K562 (cell line): ENCODE measurements at regions not wholly inside any gene's neighbourhood (a gene's known extent, or its start where the extent isn't known, plus 50 kb on each side); places are given as distances from the start of the nearest gene placed in this dataset.

Experiments used
- ATAC-seq: fragments of 200-7000 bp; cut with Tn5 transposase; 3 replicates; pipeline ENCODE4 v1.9.1; 2020; ENCODE audit warnings: moderate library complexity
- BruUV-seq: library from RNA; stranded (reverse); fragments of 400-500 nt; replicated peaks from 2 replicates; lab custom pipeline; 2021; lab: Mats Ljungman, UMichigan
- CTCF ChIA-PET: fragments of 300-600 bp; formaldehyde crosslinking; extraction: SDS; loops from one replicate; lab custom pipeline; 2021; ENCODE audit warnings: low intra/inter-chr PET ratio; lab: Yijun Ruan, JAX
- POLR2A ChIA-PET: fragments of 300-600, 350-650 bp; sonication (Branson Sonifier 250); formaldehyde crosslinking; extraction: SDS; loops from one replicate; lab custom pipeline; 2021; ENCODE audit warnings: antibody characterized with exemption, inconsistent platforms; lab: Yijun Ruan, JAX
- DNase-seq, 4 experiments: peaks; one replicate each; pipeline versions ENCODE4 v3.0.0 to v3.0.0-alpha.2; 2011 to 2018; ENCODE audit warnings: low spot score in 3 of 4, mixed read lengths in 3 of 4; ENCODE audit errors: extremely low read depth in 1 of 4
- FAIRE-seq: peaks from 2 replicates; lab custom pipeline; 2011; peaks lifted over from hg19 to GRCh38; lab: Jason Lieb, UNC
- H2AFZ ChIP-seq: 2 replicates; pipeline ENCODE4 v1.6.0; 2011; ENCODE audit warnings: low read depth, low read length, control low read depth, inconsistent platforms
- H3K27ac ChIP-seq: fragments of 200-600 bp; 3 replicates; pipeline ENCODE4 v1.8.0; 2011; ENCODE audit warnings: low read depth, mild to moderate bottlenecking, control low read depth, inconsistent platforms, low read length, moderate library complexity, mixed read lengths; ENCODE audit errors: extremely low read depth
- H3K27me3 ChIP-seq, 2 experiments: fragments of 300-600 bp in 1 of 2; 2 replicates in 1 of 2; 3 replicates in 1 of 2; pipeline versions ENCODE4 v1.6.0 to v1.8.0; 2011; ENCODE audit warnings: inconsistent platforms in 2 of 2, low read length in 2 of 2, mild to moderate bottlenecking in 1 of 2, mixed read lengths in 1 of 2, moderate library complexity in 1 of 2; ENCODE audit not compliant: control insufficient read depth in 2 of 2, insufficient read depth in 2 of 2
- H3K36me3 ChIP-seq: fragments of 300-600 bp; 3 replicates; pipeline ENCODE4 v1.8.0; 2011; ENCODE audit warnings: mild to moderate bottlenecking, low read length, inconsistent platforms; ENCODE audit not compliant: control insufficient read depth, insufficient read depth
- H3K4me1 ChIP-seq, 2 experiments: fragments of 200-600 bp in 1 of 2; replicated peaks in 1 of 2; 2 replicates in 1 of 2; 3 replicates in 1 of 2; pipeline versions ENCODE4 v1.5.1 to v1.8.0; 2011; ENCODE audit warnings: inconsistent platforms in 2 of 2, low read length in 2 of 2, mild to moderate bottlenecking in 1 of 2, mixed read lengths in 1 of 2, moderate library complexity in 1 of 2; ENCODE audit not compliant: control insufficient read depth in 2 of 2, insufficient read depth in 2 of 2
- H3K4me2 ChIP-seq: 2 replicates; pipeline ENCODE4 v1.6.1; 2011; ENCODE audit warnings: low read length, control low read depth, inconsistent platforms, mixed read lengths; ENCODE audit not compliant: insufficient read depth
- H3K4me3 ChIP-seq: fragments of 200-600 bp; sonication (generic), shearing (Covaris generic); 2 replicates; pipeline ENCODE4 v1.5.1; 2016; ENCODE audit warnings: control low read depth, inconsistent platforms
- H3K79me2 ChIP-seq: fragments of 200-600 bp; 3 replicates; pipeline ENCODE4 v1.8.0; 2011; ENCODE audit warnings: low read length, inconsistent platforms; ENCODE audit not compliant: control insufficient read depth, insufficient read depth
- H3K9ac ChIP-seq, 2 experiments: 2 replicates each; pipeline versions ENCODE4 v1.6.0 to v1.6.1; 2011; ENCODE audit warnings: low read depth in 2 of 2, low read length in 2 of 2, control low read depth in 1 of 2, inconsistent platforms in 1 of 2, mild to moderate bottlenecking in 1 of 2, mixed read lengths in 1 of 2; ENCODE audit not compliant: insufficient read depth in 1 of 2
- H3K9me1 ChIP-seq: one replicate; pipeline ENCODE4 v1.6.0; 2011; ENCODE audit warnings: inconsistent platforms, mild to moderate bottlenecking, low read length, moderate library complexity; ENCODE audit not compliant: control insufficient read depth, insufficient read depth
- H3K9me3 ChIP-seq: replicated peaks from 2 replicates; pipeline ENCODE4 v1.5.1; 2011; ENCODE audit warnings: low read depth, low read length, inconsistent platforms; ENCODE audit not compliant: control insufficient read depth, insufficient read depth
- H4K20me1 ChIP-seq: replicated peaks from 2 replicates; pipeline ENCODE4 v1.6.1; 2011; ENCODE audit warnings: low read length, inconsistent platforms, mixed read lengths; ENCODE audit not compliant: control insufficient read depth, insufficient read depth
- ZBED1 ChIP-seq: IDR thresholded peaks from 2 replicates; pipeline ENCODE4 v1.6.1; 2014
- WGBS: fragments of 100-300 bp; shearing (Covaris generic); methylation state at CpG from one replicate; pipeline ENCODE4 v1.1.6; 2016; ENCODE audit warnings: low coverage, mixed read lengths; ENCODE audit not compliant: insufficient coverage; ENCODE audit errors: missing lambda C conversion rate; 5-methylcytosine and 5-hydroxymethylcytosine counted together
- in situ Hi-C: fragments of 300-500 bp; cut with MboI; formaldehyde crosslinking; loops from 4 replicates; pipeline ENCODE4 v1.15.0; 2018; ENCODE audit warnings: inconsistent platforms, mixed read lengths
- intact Hi-C: fragments of 100-400 bp; cut with micrococcal nuclease; formaldehyde crosslinking; loops from 2 replicates; pipeline ENCODE4 v1.14.2; 2022
- TF ChIP-seq, protein P1 (sequence below): IDR thresholded peaks from 2 replicates; pipeline ENCODE4 v1.6.1; 2011; ENCODE audit warnings: borderline replicate concordance, low read depth, mild to moderate bottlenecking, moderate library complexity, low read length; ENCODE audit not compliant: insufficient read depth, poor library complexity, severe bottlenecking
- TF ChIP-seq, protein P2 (sequence below), 3 experiments: IDR thresholded peaks in 2 of 3; conservative IDR thresholded peaks in 1 of 3; 2 replicates each; pipeline ENCODE4 v1.5.1; 2011 to 2012; ENCODE audit warnings: low read length in 3 of 3, mild to moderate bottlenecking in 3 of 3, control low read depth in 2 of 3, improper control_type of control experiment in 1 of 3, inconsistent platforms in 1 of 3, low read depth in 1 of 3, mixed read lengths in 1 of 3, moderate library complexity in 1 of 3; ENCODE audit not compliant: insufficient read depth in 2 of 3

DNA sequence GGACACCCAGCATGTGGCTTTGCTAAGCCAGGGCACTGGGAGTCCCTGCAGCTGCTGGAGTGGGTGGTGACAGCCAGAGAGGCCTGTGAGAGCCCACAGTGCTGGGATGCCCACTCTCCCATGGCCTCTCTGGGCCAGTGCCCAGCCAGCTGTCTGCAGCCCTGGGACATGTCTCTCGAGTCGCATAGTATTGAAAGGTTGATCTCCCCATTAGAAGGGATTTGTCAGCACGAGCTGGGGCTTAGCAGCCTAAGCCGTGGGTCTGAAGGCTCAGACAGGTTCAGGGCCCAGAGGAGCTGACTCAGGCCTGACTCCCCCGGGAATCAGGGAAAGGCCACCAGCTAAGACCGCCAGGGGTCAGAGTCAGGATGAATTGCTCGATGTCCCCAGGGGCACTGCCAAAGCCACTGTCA lies 53.5 kb downstream of the FOXD2 start:
- ChIA-PET CTCF (no interaction called here), POLR2A (interaction anchor here (0.8 to 1.5 kb wide), 3 partner anchors 8 to 235 kb away, joined by 3 to 6 read pairs (median 3); no protein-coding TSS in a partner anchor)
- intact Hi-C loops: no loop called here
- no peak overlapping the region for H3K27ac ChIP-seq
- no peak overlapping the region for H3K9ac ChIP-seq
- peak in 3 of 4 experiments; percentile 12 to 47 (median 35) for DNase-seq
- no peak overlapping the region for H2AFZ ChIP-seq
- in situ Hi-C loops: no loop called here
- no peak for FAIRE-seq
- no peak overlapping the region for H3K4me2 ChIP-seq
- TF ChIP-seq ZBED1: no peak
- TF ChIP-seq, protein P1, sequence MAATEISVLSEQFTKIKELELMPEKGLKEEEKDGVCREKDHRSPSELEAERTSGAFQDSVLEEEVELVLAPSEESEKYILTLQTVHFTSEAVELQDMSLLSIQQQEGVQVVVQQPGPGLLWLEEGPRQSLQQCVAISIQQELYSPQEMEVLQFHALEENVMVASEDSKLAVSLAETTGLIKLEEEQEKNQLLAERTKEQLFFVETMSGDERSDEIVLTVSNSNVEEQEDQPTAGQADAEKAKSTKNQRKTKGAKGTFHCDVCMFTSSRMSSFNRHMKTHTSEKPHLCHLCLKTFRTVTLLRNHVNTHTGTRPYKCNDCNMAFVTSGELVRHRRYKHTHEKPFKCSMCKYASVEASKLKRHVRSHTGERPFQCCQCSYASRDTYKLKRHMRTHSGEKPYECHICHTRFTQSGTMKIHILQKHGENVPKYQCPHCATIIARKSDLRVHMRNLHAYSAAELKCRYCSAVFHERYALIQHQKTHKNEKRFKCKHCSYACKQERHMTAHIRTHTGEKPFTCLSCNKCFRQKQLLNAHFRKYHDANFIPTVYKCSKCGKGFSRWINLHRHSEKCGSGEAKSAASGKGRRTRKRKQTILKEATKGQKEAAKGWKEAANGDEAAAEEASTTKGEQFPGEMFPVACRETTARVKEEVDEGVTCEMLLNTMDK: peak; percentile 34
- TF ChIP-seq, protein P2, sequence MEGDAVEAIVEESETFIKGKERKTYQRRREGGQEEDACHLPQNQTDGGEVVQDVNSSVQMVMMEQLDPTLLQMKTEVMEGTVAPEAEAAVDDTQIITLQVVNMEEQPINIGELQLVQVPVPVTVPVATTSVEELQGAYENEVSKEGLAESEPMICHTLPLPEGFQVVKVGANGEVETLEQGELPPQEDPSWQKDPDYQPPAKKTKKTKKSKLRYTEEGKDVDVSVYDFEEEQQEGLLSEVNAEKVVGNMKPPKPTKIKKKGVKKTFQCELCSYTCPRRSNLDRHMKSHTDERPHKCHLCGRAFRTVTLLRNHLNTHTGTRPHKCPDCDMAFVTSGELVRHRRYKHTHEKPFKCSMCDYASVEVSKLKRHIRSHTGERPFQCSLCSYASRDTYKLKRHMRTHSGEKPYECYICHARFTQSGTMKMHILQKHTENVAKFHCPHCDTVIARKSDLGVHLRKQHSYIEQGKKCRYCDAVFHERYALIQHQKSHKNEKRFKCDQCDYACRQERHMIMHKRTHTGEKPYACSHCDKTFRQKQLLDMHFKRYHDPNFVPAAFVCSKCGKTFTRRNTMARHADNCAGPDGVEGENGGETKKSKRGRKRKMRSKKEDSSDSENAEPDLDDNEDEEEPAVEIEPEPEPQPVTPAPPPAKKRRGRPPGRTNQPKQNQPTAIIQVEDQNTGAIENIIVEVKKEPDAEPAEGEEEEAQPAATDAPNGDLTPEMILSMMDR (IDR thresholded peaks at IDR 0.05 in 2 of 3, conservative IDR thresholded peaks at IDR 0.05 in 1 of 3; ENCODE audit: insufficient read depth in 2 of 3, low read depth in 1 of 3, low read length in 3 of 3): peak in 2 of 3 experiments; percentile 20 to 26; a peak in 2 of 6 replicates
- BruUV-seq: no TSS peak
- H3K36me3 ChIP-seq: no peaks in the 10 kb centered on the region
- 2% methylated on average over 7 of the region's 7 CpGs for WGBS
- no peaks in the 10 kb centered on the region for H3K9me3 ChIP-seq
- no peaks in the 10 kb centered on the region for H4K20me1 ChIP-seq
- ATAC-seq: peak; percentile 69
- no peaks in the 10 kb centered on the region for H3K4me1 ChIP-seq
- H3K27me3 ChIP-seq: peaks cover 4 to 33% of the 10 kb centered on the region in 2 experiments; a peak in 4 of 5 replicates
- H3K79me2 ChIP-seq: no peaks in the 10 kb centered on the region
- H3K9me1 ChIP-seq: no peaks in the 10 kb centered on the region
- no peak overlapping the region for H3K4me3 ChIP-seq
